GM18870 (cell line): ENCODE measurements at regions not wholly inside any gene's neighbourhood (a gene's known extent, or its start where the extent isn't known, plus 50 kb on each side); places are given as distances from the start of the nearest gene placed in this dataset.
A peak's percentile ranks its signal among the peaks of the same experiment; 100 is the strongest.

Experiments
- ATAC-seq: cut with Tn5 transposase; IDR thresholded peaks from one replicate; pipeline ENCODE4 v1.9.1; 2021; ENCODE audit warnings: moderate library complexity; ENCODE audit not compliant: unreplicated experiment

GRCh38 chr13:80040196-80040980, 300.5 kb downstream of the SPRY2 start:
- ATAC-seq: no peak

DNA sequence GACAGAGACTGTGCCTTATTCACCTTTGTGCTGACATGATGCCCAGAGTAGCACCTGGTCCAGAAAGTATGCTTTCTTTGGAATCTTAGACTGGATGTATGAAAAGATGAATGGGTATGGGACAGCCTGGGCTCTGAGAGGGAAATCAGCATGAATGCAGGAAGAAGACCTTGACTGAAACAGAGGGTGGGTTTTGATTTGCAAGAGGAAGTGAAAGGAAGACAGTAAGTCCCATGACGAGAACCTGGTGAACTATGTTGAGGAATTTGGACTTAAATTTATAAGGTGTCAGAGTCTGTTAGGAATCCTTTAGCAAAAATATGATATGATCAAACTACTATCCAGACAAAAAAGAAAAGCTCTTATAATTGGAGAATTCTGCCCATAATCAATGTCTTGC, 301.9 kb downstream of the SPRY2 start:
- ATAC-seq: peak; percentile 69

GRCh38 chr13:80038371-80038770, 302.6 kb downstream of the SPRY2 start:
- ATAC-seq: no peak

GRCh38 chr13:80037505-80037888, 303.4 kb downstream of the SPRY2 start:
- peak; percentile 56 for ATAC-seq

DNA sequence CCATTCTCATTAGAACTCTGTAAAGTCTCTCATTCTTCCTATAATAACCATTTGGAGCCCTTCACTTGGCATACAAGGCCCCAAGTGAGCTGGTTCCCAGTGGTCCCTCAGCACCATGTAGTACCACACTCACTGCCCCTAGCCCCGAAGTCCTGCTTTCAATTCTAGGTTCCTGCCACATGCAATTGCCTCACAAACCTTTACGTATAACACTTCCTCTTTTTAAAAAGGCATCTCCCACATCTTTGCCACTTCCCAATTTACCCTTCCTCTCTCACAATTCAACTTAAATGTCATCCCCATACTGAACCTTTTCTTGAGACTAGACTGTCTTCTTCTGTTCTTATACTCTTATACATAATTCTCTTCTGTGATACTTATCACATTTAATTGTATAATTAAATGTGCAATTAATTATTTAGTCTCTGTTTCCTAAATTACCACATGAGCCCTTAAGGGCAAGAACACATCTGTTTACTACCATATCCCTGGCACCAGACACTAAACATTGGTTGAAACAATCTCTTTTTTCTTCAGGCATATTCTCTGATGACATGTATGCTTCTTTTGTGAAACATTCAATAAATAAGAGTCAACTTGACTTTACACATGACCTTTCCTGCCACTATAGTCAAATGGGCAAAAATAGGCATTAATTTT, 304.0 kb downstream of the SPRY2 start:
- peak; percentile 74 for ATAC-seq

- ATAC-seq: no peak
These were observed 305.8 kb downstream of the SPRY2 start for GRCh38 chr13:80035096-80035495.

DNA sequence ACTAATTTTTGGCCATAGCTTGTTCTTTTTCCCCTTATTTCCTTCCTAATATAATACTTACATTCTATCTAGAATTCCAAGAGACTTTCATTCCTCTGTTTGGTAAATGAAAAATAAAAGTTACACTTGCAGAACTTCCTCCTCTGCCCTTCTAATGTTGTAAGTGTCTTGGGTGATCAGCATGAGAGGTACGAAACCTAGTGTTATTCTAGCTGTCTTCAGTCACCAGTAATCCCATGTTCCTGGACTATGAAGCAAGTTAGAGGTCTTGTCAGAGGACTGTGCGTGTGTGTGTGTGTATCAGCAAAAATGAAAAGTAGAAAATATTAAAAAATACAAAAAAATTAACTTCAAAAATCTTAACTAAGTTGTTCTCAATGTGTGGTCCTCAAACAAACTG, 307.0 kb downstream of the SPRY2 start:
- ATAC-seq: no peak

DNA sequence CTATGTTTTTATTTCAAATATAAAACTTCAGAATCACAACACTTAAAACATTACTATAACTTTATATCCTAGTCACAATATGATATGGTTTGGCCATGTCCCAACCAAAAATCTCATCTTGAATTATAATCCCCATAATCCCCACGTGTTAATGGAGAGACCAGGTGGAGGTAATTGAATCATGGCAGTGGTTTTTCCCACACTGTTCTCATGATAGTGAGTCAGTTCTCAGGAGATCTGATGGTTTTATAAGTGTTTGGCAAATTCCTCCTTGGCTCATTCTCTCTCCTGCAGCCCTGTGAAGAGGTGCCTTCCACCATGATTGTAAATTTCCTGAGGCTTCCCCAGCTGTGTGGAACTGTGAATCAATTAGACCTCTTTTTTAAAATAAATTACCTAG, 307.6 kb downstream of the SPRY2 start:
- no peak for ATAC-seq

- ATAC-seq: no peak
These were observed 310.4 kb downstream of the SPRY2 start for GRCh38 chr13:80030491-80030890.

DNA sequence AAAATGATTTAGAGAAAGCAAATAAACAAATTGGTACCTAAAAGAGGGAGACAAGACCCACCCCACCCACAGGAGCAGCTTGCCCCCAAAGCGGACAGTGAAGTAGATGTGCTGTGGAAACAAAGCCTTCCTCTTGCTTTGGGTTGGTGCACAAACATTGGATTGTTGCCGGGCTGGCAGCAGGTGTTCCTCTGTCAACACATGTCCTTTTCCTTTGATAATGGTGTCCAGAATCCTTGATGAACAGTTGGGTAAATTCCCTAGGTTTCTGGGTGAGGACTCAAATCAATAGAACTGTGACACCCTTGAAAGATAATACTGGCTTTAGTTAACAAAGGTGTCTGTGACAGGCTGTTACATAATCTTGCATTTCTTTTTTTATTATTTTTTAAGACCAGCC, 311.8 kb downstream of the SPRY2 start:
- ATAC-seq: no peak

DNA sequence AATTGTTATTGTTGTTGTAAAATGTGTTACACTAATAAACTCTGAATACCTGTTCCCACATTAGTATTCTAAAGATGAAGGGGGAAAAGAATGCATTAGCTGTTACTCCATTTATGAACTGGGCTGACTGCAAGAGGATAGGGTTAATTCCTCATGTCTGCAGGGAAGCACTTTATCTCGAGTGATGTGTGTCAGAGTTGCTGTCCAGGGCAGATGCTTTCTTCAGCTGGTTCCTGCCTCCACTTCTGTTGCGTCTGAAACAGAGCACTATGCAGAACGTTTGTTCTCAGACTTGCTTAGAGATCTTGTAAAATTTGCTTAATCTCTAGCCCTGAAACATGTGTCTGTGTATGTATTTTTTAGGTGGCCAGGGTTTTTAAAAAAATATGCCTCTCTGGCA, 318.8 kb downstream of the SPRY2 start:
- ATAC-seq: no peak

DNA sequence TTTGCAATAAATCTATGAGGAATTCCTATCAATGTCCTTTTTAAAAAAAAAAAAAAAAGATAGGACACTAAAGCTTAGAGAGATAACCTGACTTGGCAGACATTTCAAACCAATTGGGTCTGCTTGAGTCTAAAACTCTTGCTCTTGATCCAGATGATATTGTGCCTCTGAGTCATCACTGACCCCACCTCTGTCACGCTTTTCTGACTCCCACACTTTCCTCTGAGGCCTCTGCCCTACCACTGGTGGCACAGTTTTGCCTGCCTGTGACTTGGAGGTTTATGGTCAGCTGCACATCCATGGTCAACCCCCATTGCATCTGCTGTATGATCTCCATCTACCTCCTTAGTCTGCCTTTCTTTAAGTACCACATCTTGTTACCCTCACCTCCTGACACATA, 328.7 kb downstream of the SPRY2 start:
- peak; percentile 73 for ATAC-seq

GRCh38 chr13:80011448-80012212, 329.3 kb downstream of the SPRY2 start:
- ATAC-seq: no peak

GRCh38 chr13:80010846-80011245, 330.1 kb downstream of the SPRY2 start:
- ATAC-seq: no peak

DNA sequence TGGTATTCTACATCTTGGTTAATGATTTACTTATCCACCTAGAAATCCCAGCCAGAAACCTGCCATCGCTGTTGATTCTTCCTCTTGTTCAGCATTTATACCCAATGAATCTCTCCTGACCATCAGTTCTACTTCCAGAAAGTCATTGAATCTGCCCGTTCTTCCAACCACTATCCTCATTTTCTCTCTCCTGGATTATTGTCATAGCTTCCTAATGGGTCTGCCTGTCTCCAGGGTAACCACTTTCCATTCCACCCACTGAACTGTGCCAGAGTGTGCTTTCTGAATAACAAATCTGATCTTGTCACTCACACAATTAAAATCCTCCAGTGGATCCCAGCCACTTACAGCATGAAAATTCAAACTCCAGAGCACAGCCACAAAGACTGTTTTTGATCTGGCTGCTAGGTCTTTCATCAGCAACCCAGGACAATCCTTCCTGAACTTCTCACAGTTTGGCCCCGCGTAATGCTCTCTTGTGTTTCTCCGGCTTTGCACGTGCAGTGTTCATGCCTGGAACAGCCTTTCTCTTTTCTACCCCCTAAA, 330.6 kb downstream of the SPRY2 start:
- ATAC-seq: no peak

- ATAC-seq: no peak
These were observed 331.2 kb downstream of the SPRY2 start for GRCh38 chr13:80009760-80010159.

GRCh38 chr13:80006940-80007339, 334.0 kb downstream of the SPRY2 start:
- no peak for ATAC-seq

- no peak for ATAC-seq
These were observed 339.4 kb downstream of the SPRY2 start for GRCh38 chr13:80001510-80001842.

DNA sequence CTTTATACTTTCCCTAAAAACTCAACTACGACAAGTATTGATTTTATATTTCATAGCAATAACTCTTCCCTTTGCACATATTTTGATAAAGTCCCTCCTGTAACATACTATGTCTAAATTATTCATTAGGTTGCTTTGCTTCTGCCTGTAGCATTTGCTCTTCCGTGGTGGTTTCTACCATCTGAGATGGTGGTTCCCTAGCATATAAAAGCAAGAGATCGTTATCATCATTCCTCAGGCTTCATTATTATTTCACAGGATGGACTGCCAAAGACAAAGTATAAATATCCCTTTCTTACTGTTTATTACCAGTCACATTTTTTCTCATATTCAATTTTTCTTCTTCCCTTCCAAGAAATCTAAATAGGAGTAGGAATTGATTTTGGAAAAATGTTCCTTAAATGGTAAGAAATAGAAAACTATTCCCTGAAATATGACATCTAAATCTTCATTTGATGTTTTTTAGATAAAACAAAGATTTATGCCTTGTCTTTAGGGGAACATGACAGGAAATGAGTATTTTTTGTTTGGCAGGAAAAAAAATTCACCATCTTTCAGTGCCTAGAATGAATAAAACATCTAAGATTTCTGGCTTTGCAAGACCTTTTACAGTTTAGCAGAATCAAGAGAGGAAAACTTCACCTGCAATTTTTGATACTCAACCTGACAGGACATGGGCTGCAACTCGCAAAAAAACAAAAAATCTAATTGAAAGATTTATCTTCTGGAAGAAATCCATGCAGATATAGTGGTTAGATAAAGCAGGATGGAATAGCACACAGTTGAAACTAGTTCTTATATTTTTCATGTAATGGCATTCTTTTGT, 340.0 kb downstream of the SPRY2 start:
- ATAC-seq: no peak

DNA sequence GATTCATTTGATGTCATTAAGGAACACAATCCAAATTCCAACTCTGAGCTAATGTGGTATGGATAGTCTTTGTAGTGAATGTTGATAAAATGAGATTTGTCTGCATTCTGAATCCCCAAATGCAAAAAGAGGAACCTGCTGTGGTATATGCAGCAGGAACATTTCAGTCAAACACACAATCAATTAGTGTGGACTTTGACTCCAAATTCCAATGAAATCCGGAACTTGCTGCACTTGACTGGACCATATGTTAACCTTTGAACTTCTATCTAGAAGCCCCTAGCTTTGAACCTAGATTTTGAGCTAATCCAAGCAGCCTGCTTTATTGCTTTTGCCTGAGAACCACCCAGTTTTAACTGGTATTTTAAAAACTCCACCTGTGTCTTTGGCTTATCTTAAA, 341.3 kb downstream of the SPRY2 start:
- ATAC-seq: no peak

- ATAC-seq: no peak
These were observed 342.5 kb downstream of the SPRY2 start for GRCh38 chr13:79998381-79998880.
